ENCODE measurements at regions not wholly inside any gene's neighbourhood (a gene's known extent, or its start where the extent isn't known, plus 50 kb on each side); places are given as distances from the start of the nearest gene placed in this dataset.

DNA sequence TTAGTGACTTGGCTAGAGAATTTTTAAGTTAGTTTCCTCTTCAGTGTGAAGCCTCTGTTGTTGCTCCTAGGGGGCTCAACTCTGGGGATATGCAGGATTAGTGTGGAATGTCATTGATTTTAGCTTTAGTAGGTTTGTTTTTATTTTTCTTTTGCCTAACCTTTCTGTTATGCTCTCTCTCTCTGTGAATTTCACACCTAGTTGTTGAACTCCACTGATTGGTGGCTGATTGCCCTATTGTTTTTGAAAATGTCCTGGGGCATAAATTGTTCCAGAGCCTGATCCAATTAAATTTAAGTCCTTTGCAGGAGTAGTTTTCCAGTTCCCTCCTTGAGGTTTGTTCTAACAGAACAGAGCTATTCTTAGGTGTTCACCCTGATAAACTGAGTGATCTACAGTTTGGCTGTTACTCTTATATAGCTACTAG, 393.3 kb upstream of the CTSO start:
- H3K27me3 ChIP-seq = no peaks in the 10 kb centered on the region
- DNase-seq = no peak
- no peak overlapping the region for H3K4me3 ChIP-seq
- no peaks in the 10 kb centered on the region for H3K4me1 ChIP-seq
- no peaks in the 10 kb centered on the region for H3K36me3 ChIP-seq
- no peak overlapping the region for H3K27ac ChIP-seq
- H3K9me3 ChIP-seq = no peaks in the 10 kb centered on the region
- TF ChIP-seq, protein P1, sequence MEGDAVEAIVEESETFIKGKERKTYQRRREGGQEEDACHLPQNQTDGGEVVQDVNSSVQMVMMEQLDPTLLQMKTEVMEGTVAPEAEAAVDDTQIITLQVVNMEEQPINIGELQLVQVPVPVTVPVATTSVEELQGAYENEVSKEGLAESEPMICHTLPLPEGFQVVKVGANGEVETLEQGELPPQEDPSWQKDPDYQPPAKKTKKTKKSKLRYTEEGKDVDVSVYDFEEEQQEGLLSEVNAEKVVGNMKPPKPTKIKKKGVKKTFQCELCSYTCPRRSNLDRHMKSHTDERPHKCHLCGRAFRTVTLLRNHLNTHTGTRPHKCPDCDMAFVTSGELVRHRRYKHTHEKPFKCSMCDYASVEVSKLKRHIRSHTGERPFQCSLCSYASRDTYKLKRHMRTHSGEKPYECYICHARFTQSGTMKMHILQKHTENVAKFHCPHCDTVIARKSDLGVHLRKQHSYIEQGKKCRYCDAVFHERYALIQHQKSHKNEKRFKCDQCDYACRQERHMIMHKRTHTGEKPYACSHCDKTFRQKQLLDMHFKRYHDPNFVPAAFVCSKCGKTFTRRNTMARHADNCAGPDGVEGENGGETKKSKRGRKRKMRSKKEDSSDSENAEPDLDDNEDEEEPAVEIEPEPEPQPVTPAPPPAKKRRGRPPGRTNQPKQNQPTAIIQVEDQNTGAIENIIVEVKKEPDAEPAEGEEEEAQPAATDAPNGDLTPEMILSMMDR (IDR thresholded peaks at IDR 0.05) = no peak
- no peak for TF ChIP-seq POLR2A (IDR thresholded peaks at IDR 0.05)
- TF ChIP-seq POLR2AphosphoS5 (IDR thresholded peaks at IDR 0.05) = no peak
- TF ChIP-seq EP300 (IDR thresholded peaks at IDR 0.05) = no peak
- intact Hi-C loops (cut with DNase I) = no loop called here

DNA sequence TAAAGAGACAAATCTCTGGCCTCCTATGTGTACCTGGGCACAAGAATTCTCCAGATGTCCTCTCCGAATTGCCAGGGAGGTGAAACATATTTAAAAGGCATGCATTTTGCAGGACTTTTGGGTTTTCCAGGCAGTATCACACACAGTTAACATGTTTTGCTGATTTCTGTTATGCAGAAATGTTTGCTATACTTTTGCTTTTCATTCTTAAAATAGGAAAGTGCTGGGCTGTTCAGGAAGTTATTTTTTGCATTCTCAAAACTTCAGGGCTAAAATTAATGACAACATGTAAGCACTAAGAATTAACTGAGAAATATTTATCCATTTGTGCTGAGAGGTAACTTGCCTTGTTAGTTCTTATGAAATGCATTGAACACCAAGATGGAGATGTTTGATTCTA, 390.7 kb upstream of the CTSO start:
- Histone ChIP-seq H3K27ac (no peak overlapping the region), H3K36me3 (no peaks in the 10 kb centered on the region), H3K27me3 (no peaks in the 10 kb centered on the region), H3K9me3 (no peaks in the 10 kb centered on the region), H3K4me3 (no peak overlapping the region), H3K4me1 (no peaks in the 10 kb centered on the region)
- no peak for DNase-seq
- 52 to 69% methylated on average over 1 of the region's 1 CpG for WGBS, 2 donors
- intact Hi-C loops (cut with DNase I) = no loop called here
- TF ChIP-seq POLR2AphosphoS5 (IDR thresholded peaks at IDR 0.05) (no peak), EP300 (IDR thresholded peaks at IDR 0.05) (no peak), POLR2A (IDR thresholded peaks at IDR 0.05) (no peak)
- TF ChIP-seq, protein P1 (IDR thresholded peaks at IDR 0.05) = no peak

DNA sequence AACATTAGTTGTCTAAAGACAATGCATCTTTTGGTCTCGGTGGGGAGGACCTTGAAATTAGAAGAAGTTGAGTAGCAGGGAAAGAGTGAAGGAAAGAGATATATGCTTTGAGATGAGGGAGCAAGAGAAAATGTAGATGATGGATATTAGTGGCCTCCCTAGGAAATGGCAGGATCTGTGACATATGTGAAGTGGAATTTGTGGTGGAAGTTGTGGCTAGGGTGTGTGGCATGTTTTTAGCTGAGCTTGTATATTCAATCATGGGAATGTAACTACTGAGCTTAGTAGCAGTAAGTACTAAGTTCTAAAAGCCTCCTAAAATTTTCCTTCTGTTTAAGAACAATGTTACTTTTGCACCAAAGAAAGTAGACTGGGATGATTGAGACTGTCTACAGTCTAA, 382.8 kb upstream of the CTSO start:
- H3K27me3 ChIP-seq = no peaks in the 10 kb centered on the region
- intact Hi-C loops (cut with DNase I) = no loop called here
- no peak overlapping the region for H3K4me3 ChIP-seq
- TF ChIP-seq, protein P1 (IDR thresholded peaks at IDR 0.05) = no peak
- TF ChIP-seq POLR2A (IDR thresholded peaks at IDR 0.05) (no peak), EP300 (IDR thresholded peaks at IDR 0.05) (no peak), POLR2AphosphoS5 (IDR thresholded peaks at IDR 0.05) (no peak)
- H3K36me3 ChIP-seq = no peaks in the 10 kb centered on the region
- H3K4me1 ChIP-seq = no peaks in the 10 kb centered on the region
- no peak overlapping the region for H3K27ac ChIP-seq
- WGBS, 2 donors = 91 to 93% methylated on average over 1 of the region's 1 CpG
- no peak for DNase-seq
- H3K9me3 ChIP-seq = no peaks in the 10 kb centered on the region

DNA sequence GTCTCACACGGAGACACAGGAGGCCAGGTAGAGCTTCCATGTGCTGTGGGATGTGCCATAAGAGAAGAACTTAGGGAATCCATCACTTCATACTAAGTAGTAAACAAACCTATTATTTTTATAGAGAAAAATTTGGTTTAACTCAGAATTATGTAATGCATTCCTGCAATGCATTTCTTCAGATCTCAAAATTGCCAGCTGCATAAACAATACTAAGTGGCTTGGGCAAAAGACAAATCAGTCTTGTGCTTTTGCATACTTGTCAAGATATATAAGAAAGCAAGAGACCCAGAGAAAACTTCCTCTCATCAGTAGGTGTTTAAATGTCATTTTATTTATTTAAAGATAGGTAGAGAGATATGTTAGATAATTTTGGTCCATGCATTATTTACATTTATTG, 382.1 kb upstream of the CTSO start:
- intact Hi-C loops (cut with DNase I) = no loop called here
- Histone ChIP-seq H3K36me3 (no peaks in the 10 kb centered on the region), H3K27ac (no peak overlapping the region), H3K4me3 (no peak overlapping the region), H3K27me3 (no peaks in the 10 kb centered on the region), H3K4me1 (no peaks in the 10 kb centered on the region), H3K9me3 (no peaks in the 10 kb centered on the region)
- 95 to 97% methylated on average over 1 of the region's 1 CpG for WGBS, 2 donors
- DNase-seq = no peak
- TF ChIP-seq, protein P1 (IDR thresholded peaks at IDR 0.05) = no peak

DNA sequence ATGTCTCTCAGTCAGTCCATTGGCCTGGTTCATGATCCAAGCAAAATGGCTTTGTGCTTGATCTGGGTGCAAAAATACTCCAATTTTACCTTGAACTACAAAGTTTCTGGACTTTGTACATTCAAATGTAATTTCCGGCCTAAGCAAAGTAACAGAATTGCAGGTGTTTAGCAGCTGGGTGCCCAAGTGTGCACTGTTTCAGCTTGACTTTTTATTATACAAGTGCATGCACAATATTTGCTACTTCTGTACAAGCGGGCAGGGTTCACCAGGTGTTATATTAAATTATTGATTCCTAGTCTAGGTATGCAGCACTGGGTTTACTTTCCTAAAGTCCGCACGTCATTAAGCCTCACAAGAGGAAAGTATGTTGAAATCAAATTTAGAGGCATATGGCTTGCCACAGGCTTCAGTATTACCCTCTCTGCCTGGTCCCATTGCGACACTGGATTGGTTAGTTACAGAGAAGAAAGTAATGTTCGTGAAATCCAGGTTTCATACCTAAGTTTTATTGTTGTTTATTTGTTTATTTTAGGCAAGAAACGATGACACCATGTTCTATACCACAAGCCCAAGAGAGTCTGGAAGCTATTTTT, 376.9 kb upstream of the CTSO start:
- no peaks in the 10 kb centered on the region for H3K9me3 ChIP-seq
- 19 to 55% methylated on average over 7 of the region's 7 CpGs for WGBS, 2 donors
- no peak overlapping the region for H3K4me3 ChIP-seq
- no peaks in the 10 kb centered on the region for H3K27me3 ChIP-seq
- no peak for DNase-seq
- peaks cover 0 to 9% (median 0%) of the 10 kb centered on the region in 4 donors for H3K4me1 ChIP-seq
- no peak overlapping the region for H3K27ac ChIP-seq
- H3K36me3 ChIP-seq = no peaks in the 10 kb centered on the region
- TF ChIP-seq, protein P1 (IDR thresholded peaks at IDR 0.05) = no peak
- TF ChIP-seq POLR2A (IDR thresholded peaks at IDR 0.05) (no peak), POLR2AphosphoS5 (IDR thresholded peaks at IDR 0.05) (no peak), EP300 (IDR thresholded peaks at IDR 0.05) (no peak)
- intact Hi-C loops (cut with DNase I) = no loop called here

Measured in sigmoid colon (tissue), 6 donors.